OCI-LY1 (cell line): ENCODE measurements at regions not wholly inside any gene's neighbourhood (a gene's known extent, or its start where the extent isn't known, plus 50 kb on each side); places are given as distances from the start of the nearest gene placed in this dataset.

Experiments used
- CTCF ChIP-seq: fragments of 200-600 bp; sonication (generic), shearing (Covaris generic); IDR thresholded peaks from 2 replicates; pipeline ENCODE4 v1.5.1; 2017; ENCODE audit warnings: mild to moderate bottlenecking, antibody characterized with exemption, low read length, moderate library complexity, mixed read lengths
- EZH2 ChIP-seq: fragments of 200-600 bp; sonication (generic), shearing (Covaris generic); IDR thresholded peaks from 2 replicates; pipeline ENCODE4 v1.8.0; 2017; ENCODE audit warnings: borderline replicate concordance, mixed run types, mild to moderate bottlenecking, antibody characterized with exemption, low read length, moderate library complexity, mixed read lengths

GRCh38 chr5:67291066-67291465 is 94.5 kb upstream of the CD180 start:
- TF ChIP-seq CTCF, result no peak
- TF ChIP-seq EZH2, result no peak
